ENCODE measurements at regions not wholly inside any gene's neighbourhood (a gene's known extent, or its start where the extent isn't known, plus 50 kb on each side); places are given as distances from the start of the nearest gene placed in this dataset.

DNA sequence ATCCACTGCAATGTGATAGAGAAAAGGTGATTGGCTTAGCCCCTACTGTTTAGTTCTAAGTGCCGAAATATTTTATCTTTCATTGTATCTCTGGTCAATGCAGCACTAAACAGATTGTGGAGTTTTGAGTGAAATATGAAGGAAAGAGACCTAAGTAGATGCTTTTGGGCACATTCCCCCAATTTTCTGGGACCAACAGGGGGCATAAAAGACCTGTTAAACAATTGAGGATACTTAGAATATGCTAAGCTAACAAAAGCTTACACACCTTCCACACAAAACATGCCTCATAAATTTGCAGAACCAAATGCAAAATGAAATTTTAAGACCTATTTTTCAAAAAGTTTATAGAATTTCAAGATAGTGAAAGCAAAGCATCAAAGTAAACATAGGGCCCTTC lies 746.9 kb downstream of the TBC1D32 start:
- no peak for ATAC-seq (ENCODE audit: low read depth)
- no peaks in the 10 kb centered on the region for H3K9me3 ChIP-seq (ENCODE audit: severe bottlenecking)
- H3K27me3 ChIP-seq (ENCODE audit: insufficient read depth, poor library complexity, severe bottlenecking): no peaks in the 10 kb centered on the region
- no peak overlapping the region for H3K4me3 ChIP-seq (ENCODE audit: severe bottlenecking)
- H3K36me3 ChIP-seq (ENCODE audit: low read depth): no peaks in the 10 kb centered on the region
- no peak for DNase-seq (ENCODE audit: low spot score)
- no peak overlapping the region for H3K27ac ChIP-seq (ENCODE audit: poor library complexity, severe bottlenecking)
- no peaks in the 10 kb centered on the region for H3K4me1 ChIP-seq (ENCODE audit: insufficient read depth, poor library complexity, severe bottlenecking)
- TF ChIP-seq CTCF (IDR thresholded peaks at IDR 0.05; ENCODE audit: poor library complexity, severe bottlenecking): no peak

DNA sequence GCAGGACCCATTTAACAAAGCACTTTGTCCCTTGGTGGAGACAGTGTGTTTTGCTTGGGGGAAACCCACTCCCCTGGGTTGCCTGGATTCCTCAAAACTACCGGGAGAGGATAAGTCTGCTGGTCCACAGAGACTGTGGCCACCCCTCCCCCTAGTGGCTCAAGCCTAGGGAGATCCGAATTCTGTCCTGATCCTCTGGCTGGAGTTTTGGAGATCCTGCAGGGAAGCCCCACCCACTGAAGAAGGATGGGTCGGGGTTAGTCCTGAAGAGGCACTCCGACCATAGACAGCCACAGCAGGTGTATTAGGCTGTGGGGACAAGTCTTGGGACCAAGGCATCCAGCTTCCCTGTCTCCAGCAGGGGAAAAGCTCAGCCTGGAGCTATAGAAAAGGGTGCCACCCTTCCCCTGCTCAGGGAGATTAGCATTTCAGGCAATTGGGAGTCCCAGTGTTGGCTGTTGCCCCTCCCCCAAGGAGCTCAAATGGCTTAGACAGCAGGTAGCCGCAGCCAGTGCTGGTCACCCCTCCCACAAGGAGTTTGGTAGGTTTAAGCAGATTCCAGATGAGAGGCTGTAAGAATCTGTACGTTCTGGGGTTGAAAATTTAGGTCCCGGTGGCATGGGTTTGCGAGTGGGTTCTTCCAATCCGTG lies 750.0 kb downstream of the TBC1D32 start:
- DNase-seq (ENCODE audit: low spot score) (no peak), ATAC-seq (ENCODE audit: low read depth) (no peak)
- Histone ChIP-seq H3K4me3 (ENCODE audit: severe bottlenecking) (no peak overlapping the region), H3K27ac (ENCODE audit: poor library complexity, severe bottlenecking) (no peak overlapping the region), H3K36me3 (ENCODE audit: low read depth) (no peaks in the 10 kb centered on the region), H3K9me3 (ENCODE audit: severe bottlenecking) (no peaks in the 10 kb centered on the region), H3K27me3 (ENCODE audit: insufficient read depth, poor library complexity, severe bottlenecking) (no peaks in the 10 kb centered on the region), H3K4me1 (ENCODE audit: insufficient read depth, poor library complexity, severe bottlenecking) (no peaks in the 10 kb centered on the region)
- no peak for TF ChIP-seq CTCF (IDR thresholded peaks at IDR 0.05; ENCODE audit: poor library complexity, severe bottlenecking)

DNA sequence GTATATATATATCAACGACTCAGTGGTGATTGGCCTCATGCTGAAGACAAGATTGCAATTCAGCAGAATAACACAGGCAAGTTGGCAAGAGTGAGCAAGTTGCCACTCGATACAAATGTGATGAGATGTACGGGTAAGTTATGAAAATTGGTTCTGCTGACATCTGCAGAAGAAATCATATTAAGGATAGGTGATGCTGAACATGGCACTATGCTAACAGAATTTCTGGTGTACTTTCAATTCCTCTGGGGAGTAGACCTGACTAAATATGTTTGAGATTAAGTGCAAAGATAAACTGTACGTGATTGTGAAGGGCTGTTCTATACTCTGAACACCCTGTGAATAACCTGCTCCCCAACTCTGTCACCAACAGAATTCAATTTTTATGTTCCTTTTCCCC lies 758.2 kb downstream of the TBC1D32 start:
- TF ChIP-seq CTCF (IDR thresholded peaks at IDR 0.05; ENCODE audit: poor library complexity, severe bottlenecking): no peak
- Histone ChIP-seq H3K36me3 (ENCODE audit: low read depth) (no peaks in the 10 kb centered on the region), H3K27ac (ENCODE audit: poor library complexity, severe bottlenecking) (no peak overlapping the region), H3K4me3 (ENCODE audit: severe bottlenecking) (no peak overlapping the region), H3K4me1 (ENCODE audit: insufficient read depth, poor library complexity, severe bottlenecking) (no peaks in the 10 kb centered on the region), H3K9me3 (ENCODE audit: severe bottlenecking) (no peaks in the 10 kb centered on the region), H3K27me3 (ENCODE audit: insufficient read depth, poor library complexity, severe bottlenecking) (no peaks in the 10 kb centered on the region)
- DNase-seq (ENCODE audit: low spot score): no peak
- no peak for ATAC-seq (ENCODE audit: low read depth)

DNA sequence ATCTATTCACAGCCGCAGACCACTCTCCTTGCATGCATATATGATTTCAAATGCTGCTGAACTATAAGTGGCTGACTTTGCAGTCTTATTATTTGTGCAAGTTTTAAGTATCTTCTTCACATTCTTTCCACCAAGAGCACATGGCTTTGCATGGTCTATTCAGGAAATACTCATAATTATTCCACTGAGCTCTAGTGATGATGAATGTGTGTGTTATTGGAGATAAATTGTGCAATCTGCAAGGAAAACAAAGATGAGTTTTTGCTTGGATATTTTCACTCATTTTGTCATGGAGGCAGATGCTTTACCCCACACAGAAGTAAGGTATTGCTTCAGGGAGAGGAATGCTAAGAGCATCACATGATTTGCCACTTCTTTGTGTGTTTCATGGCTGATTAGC lies 764.6 kb downstream of the TBC1D32 start:
- ATAC-seq (ENCODE audit: low read depth) (no peak), DNase-seq (ENCODE audit: low spot score) (no peak)
- Histone ChIP-seq H3K9me3 (ENCODE audit: severe bottlenecking) (no peaks in the 10 kb centered on the region), H3K4me3 (ENCODE audit: severe bottlenecking) (no peak overlapping the region), H3K27me3 (ENCODE audit: insufficient read depth, poor library complexity, severe bottlenecking) (no peaks in the 10 kb centered on the region), H3K27ac (ENCODE audit: poor library complexity, severe bottlenecking) (no peak overlapping the region), H3K36me3 (ENCODE audit: low read depth) (no peaks in the 10 kb centered on the region), H3K4me1 (ENCODE audit: insufficient read depth, poor library complexity, severe bottlenecking) (no peaks in the 10 kb centered on the region)
- no peak for TF ChIP-seq CTCF (IDR thresholded peaks at IDR 0.05; ENCODE audit: poor library complexity, severe bottlenecking)

DNA sequence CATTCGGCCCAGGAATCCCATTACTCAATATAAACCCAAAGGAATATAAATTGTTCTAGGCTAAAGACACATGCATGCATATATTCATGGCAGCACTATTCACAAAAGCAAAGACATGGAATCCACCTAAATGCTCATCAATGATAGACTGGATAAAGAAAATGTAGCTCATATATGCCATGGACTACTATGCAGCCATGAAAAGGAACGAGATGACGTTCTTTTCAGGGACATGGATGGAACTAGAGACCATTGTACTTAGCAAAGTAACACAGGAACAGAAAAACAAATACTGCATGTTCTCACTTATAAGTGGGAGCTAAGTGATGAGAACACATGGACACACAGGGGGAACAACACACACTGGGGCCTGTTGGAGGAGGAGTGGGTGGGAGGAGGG lies 769.5 kb downstream of the TBC1D32 start:
- Histone ChIP-seq H3K4me3 (ENCODE audit: severe bottlenecking) (no peak overlapping the region), H3K27me3 (ENCODE audit: insufficient read depth, poor library complexity, severe bottlenecking) (no peaks in the 10 kb centered on the region), H3K9me3 (ENCODE audit: severe bottlenecking) (no peaks in the 10 kb centered on the region), H3K4me1 (ENCODE audit: insufficient read depth, poor library complexity, severe bottlenecking) (no peaks in the 10 kb centered on the region), H3K36me3 (ENCODE audit: low read depth) (no peaks in the 10 kb centered on the region), H3K27ac (ENCODE audit: poor library complexity, severe bottlenecking) (no peak overlapping the region)
- no peak for TF ChIP-seq CTCF (IDR thresholded peaks at IDR 0.05; ENCODE audit: poor library complexity, severe bottlenecking)
- DNase-seq (ENCODE audit: low spot score) (no peak), ATAC-seq (ENCODE audit: low read depth) (no peak)
